C4-2B (cell line): ENCODE measurements at regions not wholly inside any gene's neighbourhood (a gene's known extent, or its start where the extent isn't known, plus 50 kb on each side); places are given as distances from the start of the nearest gene placed in this dataset.

ENCODE experiments used
- ZFX ChIP-seq: fragments of 450-650 bp; IDR thresholded peaks from 2 replicates; pipeline ENCODE4 v1.6.1; 2017
- TF ChIP-seq, protein P1 (sequence below): fragments of 450-650 bp; conservative IDR thresholded peaks from 2 replicates; pipeline ENCODE4 v1.5.1; 2017; ENCODE audit warnings: mild to moderate bottlenecking

DNA sequence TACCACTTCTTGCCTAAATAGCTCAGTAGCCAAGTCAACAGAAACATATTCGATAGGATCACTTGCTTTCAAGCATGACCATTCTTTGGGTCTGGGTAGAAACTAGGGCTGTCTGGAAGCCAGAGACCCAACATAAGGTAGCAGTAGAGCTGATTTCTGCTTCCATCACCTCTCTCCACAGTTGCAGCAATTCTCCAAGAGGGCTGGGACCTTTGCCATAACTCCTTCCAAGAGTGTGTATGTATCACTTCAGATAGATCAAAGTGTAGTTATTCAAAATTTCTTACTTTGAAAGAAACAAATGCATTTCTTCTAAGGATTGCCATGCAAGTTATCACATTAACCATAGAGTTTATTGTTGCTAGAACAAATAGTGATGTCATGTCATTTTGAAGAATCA lies 172.0 kb upstream of the GALNT5 start:
- TF ChIP-seq, protein P1, sequence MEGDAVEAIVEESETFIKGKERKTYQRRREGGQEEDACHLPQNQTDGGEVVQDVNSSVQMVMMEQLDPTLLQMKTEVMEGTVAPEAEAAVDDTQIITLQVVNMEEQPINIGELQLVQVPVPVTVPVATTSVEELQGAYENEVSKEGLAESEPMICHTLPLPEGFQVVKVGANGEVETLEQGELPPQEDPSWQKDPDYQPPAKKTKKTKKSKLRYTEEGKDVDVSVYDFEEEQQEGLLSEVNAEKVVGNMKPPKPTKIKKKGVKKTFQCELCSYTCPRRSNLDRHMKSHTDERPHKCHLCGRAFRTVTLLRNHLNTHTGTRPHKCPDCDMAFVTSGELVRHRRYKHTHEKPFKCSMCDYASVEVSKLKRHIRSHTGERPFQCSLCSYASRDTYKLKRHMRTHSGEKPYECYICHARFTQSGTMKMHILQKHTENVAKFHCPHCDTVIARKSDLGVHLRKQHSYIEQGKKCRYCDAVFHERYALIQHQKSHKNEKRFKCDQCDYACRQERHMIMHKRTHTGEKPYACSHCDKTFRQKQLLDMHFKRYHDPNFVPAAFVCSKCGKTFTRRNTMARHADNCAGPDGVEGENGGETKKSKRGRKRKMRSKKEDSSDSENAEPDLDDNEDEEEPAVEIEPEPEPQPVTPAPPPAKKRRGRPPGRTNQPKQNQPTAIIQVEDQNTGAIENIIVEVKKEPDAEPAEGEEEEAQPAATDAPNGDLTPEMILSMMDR: no peak
- TF ChIP-seq ZFX: no peak
